ENCODE measurements at regions not wholly inside any gene's neighbourhood (a gene's known extent, or its start where the extent isn't known, plus 50 kb on each side); places are given as distances from the start of the nearest gene placed in this dataset.

DNA sequence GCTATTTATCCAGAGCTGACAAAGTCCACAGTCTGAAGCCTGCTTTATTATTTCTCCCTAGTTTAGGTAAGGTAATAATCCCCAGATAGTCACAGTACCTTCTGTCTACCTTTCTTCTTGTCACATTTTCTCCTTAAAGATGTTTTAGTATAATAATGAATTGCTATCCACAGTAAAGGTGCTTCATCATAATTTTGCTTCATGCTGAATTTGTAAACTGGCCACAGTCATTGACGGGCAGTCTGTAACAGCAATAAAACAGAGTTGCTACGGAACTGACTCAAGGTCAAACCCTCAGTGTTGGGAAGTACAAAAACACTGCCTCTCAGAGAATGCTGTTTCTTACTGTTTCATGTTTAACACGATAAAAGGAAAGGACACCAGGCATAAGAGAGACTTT is 195.7 kb downstream of the ZNF608 start:
- CTCF ChIA-PET (ENCODE audit: partially characterized antibody): interaction anchor here (0.6 kb wide), 1 partner anchor 698 kb away, joined by 3 read pairs; no protein-coding TSS in a partner anchor
- Histone ChIP-seq H3K4ac (replicated peaks; ENCODE audit: insufficient read length, low read depth, low read length) (no peak overlapping the region), H3K27ac (ENCODE audit: low read depth, low read length) (no peak overlapping the region), H3K23ac (ENCODE audit: insufficient read length) (no peak overlapping the region), H3K56ac (replicated peaks; ENCODE audit: insufficient read length, low read depth, low read length) (no peak overlapping the region), H3K36me3 (ENCODE audit: control insufficient read depth in 2 of 4, insufficient read depth in 4 of 4, low read length in 3 of 4) (no peaks in the 10 kb centered on the region), H3K4me1 (replicated peaks in 1 of 4; ENCODE audit: control insufficient read depth in 3 of 4, insufficient read depth in 4 of 4, low read length in 3 of 4) (peaks cover 3 to 14% (median 9%) of the 10 kb centered on the region in 4 experiments; a peak in 5 of 7 replicates), H3K9me3 (ENCODE audit: insufficient read depth in 2 of 2, low read depth in 1 of 2, low read length in 1 of 2) (no peaks in the 10 kb centered on the region), H3K23me2 (ENCODE audit: low read depth, low read length) (no peaks in the 10 kb centered on the region; the same call in none of the 2 replicates), H2AK5ac (ENCODE audit: low read depth, low read length) (no peak overlapping the region), H3K27me3 (replicated peaks in 1 of 4; ENCODE audit: control insufficient read depth in 3 of 4, extremely low read depth in 1 of 4, insufficient read depth in 3 of 4, low read length in 3 of 4) (no peaks in the 10 kb centered on the region; a peak in 1 of 7 replicates), H3K14ac (ENCODE audit: insufficient read length) (no peak overlapping the region), H2BK15ac (ENCODE audit: low read length) (no peak overlapping the region), H2AFZ (ENCODE audit: low read length) (no peak overlapping the region), H3K4me3 (ENCODE audit: extremely low read depth in 1 of 4, insufficient read depth in 2 of 4, low read depth in 3 of 4, low read length in 4 of 4) (no peak overlapping the region), H2BK5ac (ENCODE audit: low read depth, low read length) (no peak overlapping the region), H4K5ac (ENCODE audit: insufficient read length, low read depth, low read length) (no peak overlapping the region), H3K79me1 (ENCODE audit: low read depth, low read length) (no peaks in the 10 kb centered on the region), H3K18ac (ENCODE audit: extremely low read depth, low read length) (no peak overlapping the region), H3K4me2 (ENCODE audit: insufficient read depth in 1 of 2, low read depth in 2 of 2, low read length in 2 of 2) (0 out of 4 replicates have a peak overlapping the region, but pooled peaks of 1 of the 2 experiments have one; percentile 5), H2BK20ac (ENCODE audit: low read length) (no peak overlapping the region), H2BK120ac (replicated peaks; ENCODE audit: low read depth, low read length) (no peak overlapping the region), H3K79me2 (ENCODE audit: control insufficient read depth in 1 of 2, insufficient read depth in 2 of 2, low read length in 2 of 2) (no peaks in the 10 kb centered on the region), H4K91ac (replicated peaks; ENCODE audit: insufficient read length, low read length) (no peak overlapping the region), H3K9ac (replicated peaks in 1 of 4; ENCODE audit: extremely low read depth in 1 of 4, low read depth in 3 of 4, low read length in 3 of 4) (no peak overlapping the region), H2BK12ac (ENCODE audit: low read depth, low read length) (no peak overlapping the region), H4K8ac (ENCODE audit: extremely low read depth, insufficient read depth, low read length) (no peak overlapping the region), H4K20me1 (replicated peaks in 1 of 2; ENCODE audit: control insufficient read depth in 1 of 2, insufficient read depth in 2 of 2, low read length in 2 of 2) (no peaks in the 10 kb centered on the region)
- FAIRE-seq (no peak), DNase-seq (ENCODE audit: low read depth in 1 of 2, low spot score in 2 of 2) (no peak)
- 57% methylated on average over 3 of the region's 3 CpGs; no CpG with 5 or more reads in 1 of the 2 experiments for WGBS, 2 experiments (ENCODE audit: extremely low coverage in 1 of 2, insufficient coverage in 1 of 2, insufficient read length in 1 of 2, insufficient replicate concordance in 2 of 2, low coverage in 1 of 2, low lambda C conversion rate in 2 of 2, missing lambda C conversion rate in 1 of 2)
- POLR2A ChIA-PET (ENCODE audit: partially characterized antibody): no interaction called here
- TF ChIP-seq CBX5 (IDR thresholded peaks at IDR 0.05; ENCODE audit: low read depth, low read length): no peak

Measured in H1 (cell line).